GM23338 (cell line): ENCODE measurements at regions not wholly inside any gene's neighbourhood (a gene's known extent, or its start where the extent isn't known, plus 50 kb on each side); places are given as distances from the start of the nearest gene placed in this dataset.

Experiments
- ATAC-seq: fragments of 200-7000 bp; cut with Tn5 transposase; 3 replicates; pipeline ENCODE4 v1.9.1; 2020
- DNase-seq: peaks from one replicate; pipeline ENCODE4 v3.0.0-alpha.2; 2015; ENCODE audit warnings: low spot score
- H2AFZ ChIP-seq: fragments of 200-600 bp; sonication (generic); 2 replicates; pipeline ENCODE4 v1.8.0; 2016; ENCODE audit warnings: antibody characterized with exemption, mild to moderate bottlenecking, moderate library complexity
- H3F3A ChIP-seq: fragments of 200-600 bp; sonication (generic); replicated peaks from 2 replicates; pipeline ENCODE4 v1.8.0; 2017; ENCODE audit warnings: antibody characterized with exemption, mixed run types, low read depth
- H3K27ac ChIP-seq: fragments of 200-600 bp; sonication (generic); 2 replicates; pipeline ENCODE4 v1.6.1; 2016; ENCODE audit warnings: low read depth
- H3K27me3 ChIP-seq: fragments of 200-600 bp; sonication (generic); 2 replicates; pipeline ENCODE4 v1.8.0; 2016; ENCODE audit warnings: mild to moderate bottlenecking, mixed run types, moderate library complexity; ENCODE audit not compliant: insufficient read depth
- H3K36me3 ChIP-seq: fragments of 200-600 bp; sonication (generic); 2 replicates; pipeline ENCODE4 v1.8.0; 2016; ENCODE audit warnings: mild to moderate bottlenecking; ENCODE audit not compliant: insufficient read depth
- H3K4me1 ChIP-seq: fragments of 200-600 bp; sonication (generic); 2 replicates; pipeline ENCODE4 v1.8.0; 2016; ENCODE audit warnings: mild to moderate bottlenecking, moderate library complexity; ENCODE audit not compliant: insufficient read depth
- H3K4me2 ChIP-seq: fragments of 200-600 bp; sonication (generic); 2 replicates; pipeline ENCODE4 v1.7.1; 2017; ENCODE audit warnings: mixed run types
- H3K4me3 ChIP-seq: fragments of 200-600 bp; sonication (generic); 2 replicates; pipeline ENCODE4 v1.6.1; 2016; ENCODE audit warnings: mixed run types
- H3K79me2 ChIP-seq: fragments of 200-600 bp; sonication (generic); replicated peaks from 2 replicates; pipeline ENCODE4 v1.8.0; 2017; ENCODE audit warnings: mild to moderate bottlenecking; ENCODE audit not compliant: insufficient read depth
- H3K9me2 ChIP-seq: fragments of 200-600 bp; sonication (generic); 2 replicates; pipeline ENCODE4 v1.8.0; 2017; ENCODE audit not compliant: insufficient read depth
- H4K20me1 ChIP-seq: fragments of 200-600 bp; sonication (generic); replicated peaks from 2 replicates; pipeline ENCODE4 v1.8.0; 2017; ENCODE audit warnings: mild to moderate bottlenecking; ENCODE audit not compliant: insufficient read depth
- H3K27ac Mint-ChIP-seq: 2 replicates; pipeline ENCODE4 v1.8.0; 2020; ENCODE audit warnings: inconsistent platforms, mild to moderate bottlenecking, moderate library complexity, mixed read lengths
- H3K27me3 Mint-ChIP-seq: 3 replicates; pipeline ENCODE4 v1.8.0; 2022; ENCODE audit warnings: low read depth, mild to moderate bottlenecking, moderate library complexity, mixed read lengths, inconsistent platforms; ENCODE audit not compliant: insufficient read depth, poor library complexity
- H3K36me3 Mint-ChIP-seq: 3 replicates; pipeline ENCODE4 v1.8.0; 2021; ENCODE audit warnings: low read depth, mild to moderate bottlenecking, inconsistent platforms, moderate library complexity, mixed read lengths
- H3K4me1 Mint-ChIP-seq: 3 replicates; pipeline ENCODE4 v1.8.0; 2020; ENCODE audit warnings: mild to moderate bottlenecking, inconsistent platforms, mixed read lengths
- H3K4me3 Mint-ChIP-seq: 3 replicates; pipeline ENCODE4 v1.8.0; 2021; ENCODE audit warnings: moderate library complexity, mild to moderate bottlenecking, inconsistent platforms, mixed read lengths
- H3K9me3 Mint-ChIP-seq: 3 replicates; pipeline ENCODE4 v1.8.0; 2020; ENCODE audit warnings: moderate library complexity, mild to moderate bottlenecking, inconsistent platforms, mixed read lengths
- CREB1 ChIP-seq: fragments of 250-450 bp; sonication (Bioruptor Pico); IDR thresholded peaks from 2 replicates; pipeline ENCODE4 v1.5.0; 2020; ENCODE audit warnings: low read depth, mild to moderate bottlenecking, moderate library complexity
- EZH2 ChIP-seq: fragments of 200-600 bp; sonication (generic); IDR thresholded peaks from one replicate; pipeline ENCODE4 v1.8.0; 2017; ENCODE audit warnings: antibody characterized with exemption, mild to moderate bottlenecking, low read depth; ENCODE audit not compliant: unreplicated experiment
- EZH2phosphoT487 ChIP-seq: fragments of 200-600 bp; sonication (generic); IDR thresholded peaks from one replicate; pipeline ENCODE4 v1.8.1; 2018; ENCODE audit warnings: antibody characterized with exemption; ENCODE audit not compliant: unreplicated experiment
- JUNB ChIP-seq: IDR thresholded peaks from one replicate; pipeline ENCODE4 v1.6.1; 2016; ENCODE audit warnings: antibody characterized with exemption; ENCODE audit not compliant: unreplicated experiment
- NANOG ChIP-seq: IDR thresholded peaks from 2 replicates; pipeline ENCODE4 v1.6.1; 2016; ENCODE audit warnings: antibody characterized with exemption, borderline replicate concordance
- POLR2AphosphoS5 ChIP-seq: IDR thresholded peaks from 2 replicates; pipeline ENCODE4 v1.6.1; 2016; ENCODE audit warnings: antibody characterized with exemption, low read depth
- STAT1 ChIP-seq: IDR thresholded peaks from one replicate; pipeline ENCODE4 v1.6.1; 2016; ENCODE audit warnings: antibody characterized with exemption; ENCODE audit not compliant: unreplicated experiment
- ZNF114 ChIP-seq: fragments of 250-450 bp; sonication (Bioruptor Pico); IDR thresholded peaks from 2 replicates; pipeline ENCODE4 v1.5.0; 2020; ENCODE audit warnings: mild to moderate bottlenecking, moderate library complexity
- TF ChIP-seq, protein P1 (sequence below): IDR thresholded peaks from 2 replicates; pipeline ENCODE4 v1.6.1; 2016; ENCODE audit warnings: antibody characterized with exemption
- TF ChIP-seq, protein P2 (sequence below), 2 experiments: fragments of 200-600 bp in 1 of 2; sonication (generic) in 1 of 2; conservative IDR thresholded peaks; 2 replicates each; pipeline versions ENCODE4 v1.5.1 to v1.6.1; 2016 to 2017; ENCODE audit warnings: antibody characterized with exemption in 2 of 2, low read depth in 2 of 2, mild to moderate bottlenecking in 2 of 2, moderate library complexity in 1 of 2
- TF ChIP-seq, protein P3 (sequence below): fragments of 250-450 bp; sonication (Bioruptor Pico); IDR thresholded peaks from 2 replicates; pipeline ENCODE4 v1.5.0; 2020; ENCODE audit warnings: mild to moderate bottlenecking, moderate library complexity
- TF ChIP-seq, protein P4 (sequence below): IDR thresholded peaks from one replicate; pipeline ENCODE4 v1.6.1; 2018; ENCODE audit warnings: antibody characterized with exemption; ENCODE audit not compliant: unreplicated experiment

DNA sequence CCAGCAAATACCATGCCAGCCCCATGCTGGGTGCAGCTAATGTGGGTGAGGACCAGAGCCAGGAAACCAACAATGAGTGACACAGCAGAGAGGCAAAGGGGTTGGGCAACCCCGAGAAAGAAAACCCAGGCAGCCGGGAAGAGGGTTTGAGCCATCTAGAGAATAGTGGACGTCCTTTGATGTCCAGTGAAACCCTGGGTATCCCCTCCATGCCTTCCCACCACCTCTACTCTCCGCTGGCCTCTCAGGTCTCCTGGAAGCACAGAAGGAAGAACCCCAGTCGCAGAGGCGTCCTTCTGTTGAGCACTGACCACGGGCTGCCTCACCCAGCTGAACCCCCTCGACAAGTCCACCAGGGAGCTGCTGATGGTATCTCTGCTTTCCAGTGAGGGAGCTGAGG lies 657.4 kb upstream of the ID2 start (continued):
- TF ChIP-seq, protein P1, sequence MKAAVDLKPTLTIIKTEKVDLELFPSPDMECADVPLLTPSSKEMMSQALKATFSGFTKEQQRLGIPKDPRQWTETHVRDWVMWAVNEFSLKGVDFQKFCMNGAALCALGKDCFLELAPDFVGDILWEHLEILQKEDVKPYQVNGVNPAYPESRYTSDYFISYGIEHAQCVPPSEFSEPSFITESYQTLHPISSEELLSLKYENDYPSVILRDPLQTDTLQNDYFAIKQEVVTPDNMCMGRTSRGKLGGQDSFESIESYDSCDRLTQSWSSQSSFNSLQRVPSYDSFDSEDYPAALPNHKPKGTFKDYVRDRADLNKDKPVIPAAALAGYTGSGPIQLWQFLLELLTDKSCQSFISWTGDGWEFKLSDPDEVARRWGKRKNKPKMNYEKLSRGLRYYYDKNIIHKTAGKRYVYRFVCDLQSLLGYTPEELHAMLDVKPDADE: no peak
- no peak for TF ChIP-seq JUNB

DNA sequence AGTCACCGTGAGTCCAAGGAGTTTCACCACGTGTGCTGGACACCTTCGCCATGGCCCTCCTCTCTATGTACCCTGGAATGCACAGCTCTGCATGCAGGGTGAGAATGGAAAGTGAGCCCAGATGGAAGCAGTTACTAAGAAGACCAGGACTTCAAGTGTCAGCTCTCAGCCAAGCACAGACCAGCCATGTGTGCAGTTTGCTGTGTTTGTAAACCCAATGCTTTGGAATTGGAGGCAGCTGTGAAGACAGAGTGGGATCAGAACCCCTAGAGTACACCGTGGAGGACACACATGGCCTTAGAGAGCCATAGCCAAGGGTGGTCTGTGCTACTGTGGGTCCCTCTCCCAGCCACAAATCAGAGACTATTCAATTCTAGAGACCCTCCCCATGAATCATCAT lies 655.5 kb upstream of the ID2 start:
- no peak overlapping the region for H3K27ac ChIP-seq
- no peaks in the 10 kb centered on the region for H3K79me2 ChIP-seq
- H2AFZ ChIP-seq: no peak overlapping the region
- no peak for ATAC-seq
- H3K27me3 Mint-ChIP-seq: peaks cover 11% of the 10 kb centered on the region
- H3K9me2 ChIP-seq: peaks cover 4% of the 10 kb centered on the region; the same call in 1 of the 2 replicates
- H3K27ac Mint-ChIP-seq: no peak overlapping the region
- H3K9me3 Mint-ChIP-seq: peaks cover 14% of the 10 kb centered on the region
- H3K4me1 Mint-ChIP-seq: no peaks in the 10 kb centered on the region
- no peaks in the 10 kb centered on the region for H4K20me1 ChIP-seq
- H3K4me1 ChIP-seq: no peaks in the 10 kb centered on the region
- H3K27me3 ChIP-seq: no peaks in the 10 kb centered on the region
- H3K4me3 Mint-ChIP-seq: no peak overlapping the region
- no peaks in the 10 kb centered on the region for H3F3A ChIP-seq
- no peaks in the 10 kb centered on the region for H3K36me3 ChIP-seq
- no peak overlapping the region for H3K4me2 ChIP-seq
- DNase-seq: no peak
- peaks cover 12% of the 10 kb centered on the region for H3K36me3 Mint-ChIP-seq
- H3K4me3 ChIP-seq: no peak overlapping the region
- TF ChIP-seq POLR2AphosphoS5: no peak
- TF ChIP-seq, protein P1: no peak
- no peak for TF ChIP-seq ZNF114 (CRISPR knock-in tag)
- no peak for TF ChIP-seq STAT1
- TF ChIP-seq CREB1 (CRISPR knock-in tag): no peak
- no peak for TF ChIP-seq NANOG
- TF ChIP-seq EZH2: no peak
- no peak for TF ChIP-seq EZH2phosphoT487
- TF ChIP-seq, protein P2, sequence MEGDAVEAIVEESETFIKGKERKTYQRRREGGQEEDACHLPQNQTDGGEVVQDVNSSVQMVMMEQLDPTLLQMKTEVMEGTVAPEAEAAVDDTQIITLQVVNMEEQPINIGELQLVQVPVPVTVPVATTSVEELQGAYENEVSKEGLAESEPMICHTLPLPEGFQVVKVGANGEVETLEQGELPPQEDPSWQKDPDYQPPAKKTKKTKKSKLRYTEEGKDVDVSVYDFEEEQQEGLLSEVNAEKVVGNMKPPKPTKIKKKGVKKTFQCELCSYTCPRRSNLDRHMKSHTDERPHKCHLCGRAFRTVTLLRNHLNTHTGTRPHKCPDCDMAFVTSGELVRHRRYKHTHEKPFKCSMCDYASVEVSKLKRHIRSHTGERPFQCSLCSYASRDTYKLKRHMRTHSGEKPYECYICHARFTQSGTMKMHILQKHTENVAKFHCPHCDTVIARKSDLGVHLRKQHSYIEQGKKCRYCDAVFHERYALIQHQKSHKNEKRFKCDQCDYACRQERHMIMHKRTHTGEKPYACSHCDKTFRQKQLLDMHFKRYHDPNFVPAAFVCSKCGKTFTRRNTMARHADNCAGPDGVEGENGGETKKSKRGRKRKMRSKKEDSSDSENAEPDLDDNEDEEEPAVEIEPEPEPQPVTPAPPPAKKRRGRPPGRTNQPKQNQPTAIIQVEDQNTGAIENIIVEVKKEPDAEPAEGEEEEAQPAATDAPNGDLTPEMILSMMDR (conservative IDR thresholded peaks at IDR 0.05; ENCODE audit: low read depth in 2 of 2): no peak
- TF ChIP-seq, protein P3, sequence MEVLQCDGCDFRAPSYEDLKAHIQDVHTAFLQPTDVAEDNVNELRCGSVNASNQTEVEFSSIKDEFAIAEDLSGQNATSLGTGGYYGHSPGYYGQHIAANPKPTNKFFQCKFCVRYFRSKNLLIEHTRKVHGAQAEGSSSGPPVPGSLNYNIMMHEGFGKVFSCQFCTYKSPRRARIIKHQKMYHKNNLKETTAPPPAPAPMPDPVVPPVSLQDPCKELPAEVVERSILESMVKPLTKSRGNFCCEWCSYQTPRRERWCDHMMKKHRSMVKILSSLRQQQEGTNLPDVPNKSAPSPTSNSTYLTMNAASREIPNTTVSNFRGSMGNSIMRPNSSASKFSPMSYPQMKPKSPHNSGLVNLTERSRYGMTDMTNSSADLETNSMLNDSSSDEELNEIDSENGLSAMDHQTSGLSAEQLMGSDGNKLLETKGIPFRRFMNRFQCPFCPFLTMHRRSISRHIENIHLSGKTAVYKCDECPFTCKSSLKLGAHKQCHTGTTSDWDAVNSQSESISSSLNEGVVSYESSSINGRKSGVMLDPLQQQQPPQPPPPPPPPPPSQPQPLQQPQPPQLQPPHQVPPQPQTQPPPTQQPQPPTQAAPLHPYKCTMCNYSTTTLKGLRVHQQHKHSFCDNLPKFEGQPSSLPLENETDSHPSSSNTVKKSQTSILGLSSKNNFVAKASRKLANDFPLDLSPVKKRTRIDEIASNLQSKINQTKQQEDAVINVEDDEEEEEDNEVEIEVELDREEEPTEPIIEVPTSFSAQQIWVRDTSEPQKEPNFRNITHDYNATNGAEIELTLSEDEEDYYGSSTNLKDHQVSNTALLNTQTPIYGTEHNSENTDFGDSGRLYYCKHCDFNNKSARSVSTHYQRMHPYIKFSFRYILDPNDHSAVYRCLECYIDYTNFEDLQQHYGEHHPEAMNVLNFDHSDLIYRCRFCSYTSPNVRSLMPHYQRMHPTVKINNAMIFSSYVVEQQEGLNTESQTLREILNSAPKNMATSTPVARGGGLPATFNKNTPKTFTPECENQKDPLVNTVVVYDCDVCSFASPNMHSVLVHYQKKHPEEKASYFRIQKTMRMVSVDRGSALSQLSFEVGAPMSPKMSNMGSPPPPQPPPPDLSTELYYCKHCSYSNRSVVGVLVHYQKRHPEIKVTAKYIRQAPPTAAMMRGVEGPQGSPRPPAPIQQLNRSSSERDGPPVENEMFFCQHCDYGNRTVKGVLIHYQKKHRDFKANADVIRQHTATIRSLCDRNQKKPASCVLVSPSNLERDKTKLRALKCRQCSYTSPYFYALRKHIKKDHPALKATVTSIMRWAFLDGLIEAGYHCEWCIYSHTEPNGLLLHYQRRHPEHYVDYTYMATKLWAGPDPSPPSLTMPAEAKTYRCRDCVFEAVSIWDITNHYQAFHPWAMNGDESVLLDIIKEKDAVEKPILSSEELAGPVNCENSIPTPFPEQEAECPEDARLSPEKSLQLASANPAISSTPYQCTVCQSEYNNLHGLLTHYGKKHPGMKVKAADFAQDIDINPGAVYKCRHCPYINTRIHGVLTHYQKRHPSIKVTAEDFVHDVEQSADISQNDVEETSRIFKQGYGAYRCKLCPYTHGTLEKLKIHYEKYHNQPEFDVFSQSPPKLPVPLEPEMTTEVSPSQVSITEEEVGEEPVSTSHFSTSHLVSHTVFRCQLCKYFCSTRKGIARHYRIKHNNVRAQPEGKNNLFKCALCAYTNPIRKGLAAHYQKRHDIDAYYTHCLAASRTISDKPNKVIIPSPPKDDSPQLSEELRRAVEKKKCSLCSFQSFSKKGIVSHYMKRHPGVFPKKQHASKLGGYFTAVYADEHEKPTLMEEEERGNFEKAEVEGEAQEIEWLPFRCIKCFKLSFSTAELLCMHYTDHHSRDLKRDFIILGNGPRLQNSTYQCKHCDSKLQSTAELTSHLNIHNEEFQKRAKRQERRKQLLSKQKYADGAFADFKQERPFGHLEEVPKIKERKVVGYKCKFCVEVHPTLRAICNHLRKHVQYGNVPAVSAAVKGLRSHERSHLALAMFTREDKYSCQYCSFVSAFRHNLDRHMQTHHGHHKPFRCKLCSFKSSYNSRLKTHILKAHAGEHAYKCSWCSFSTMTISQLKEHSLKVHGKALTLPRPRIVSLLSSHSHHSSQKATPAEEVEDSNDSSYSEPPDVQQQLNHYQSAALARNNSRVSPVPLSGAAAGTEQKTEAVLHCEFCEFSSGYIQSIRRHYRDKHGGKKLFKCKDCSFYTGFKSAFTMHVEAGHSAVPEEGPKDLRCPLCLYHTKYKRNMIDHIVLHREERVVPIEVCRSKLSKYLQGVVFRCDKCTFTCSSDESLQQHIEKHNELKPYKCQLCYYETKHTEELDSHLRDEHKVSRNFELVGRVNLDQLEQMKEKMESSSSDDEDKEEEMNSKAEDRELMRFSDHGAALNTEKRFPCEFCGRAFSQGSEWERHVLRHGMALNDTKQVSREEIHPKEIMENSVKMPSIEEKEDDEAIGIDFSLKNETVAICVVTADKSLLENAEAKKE (CRISPR knock-in tag): no peak
- no peak for TF ChIP-seq JUNB
- TF ChIP-seq, protein P4, sequence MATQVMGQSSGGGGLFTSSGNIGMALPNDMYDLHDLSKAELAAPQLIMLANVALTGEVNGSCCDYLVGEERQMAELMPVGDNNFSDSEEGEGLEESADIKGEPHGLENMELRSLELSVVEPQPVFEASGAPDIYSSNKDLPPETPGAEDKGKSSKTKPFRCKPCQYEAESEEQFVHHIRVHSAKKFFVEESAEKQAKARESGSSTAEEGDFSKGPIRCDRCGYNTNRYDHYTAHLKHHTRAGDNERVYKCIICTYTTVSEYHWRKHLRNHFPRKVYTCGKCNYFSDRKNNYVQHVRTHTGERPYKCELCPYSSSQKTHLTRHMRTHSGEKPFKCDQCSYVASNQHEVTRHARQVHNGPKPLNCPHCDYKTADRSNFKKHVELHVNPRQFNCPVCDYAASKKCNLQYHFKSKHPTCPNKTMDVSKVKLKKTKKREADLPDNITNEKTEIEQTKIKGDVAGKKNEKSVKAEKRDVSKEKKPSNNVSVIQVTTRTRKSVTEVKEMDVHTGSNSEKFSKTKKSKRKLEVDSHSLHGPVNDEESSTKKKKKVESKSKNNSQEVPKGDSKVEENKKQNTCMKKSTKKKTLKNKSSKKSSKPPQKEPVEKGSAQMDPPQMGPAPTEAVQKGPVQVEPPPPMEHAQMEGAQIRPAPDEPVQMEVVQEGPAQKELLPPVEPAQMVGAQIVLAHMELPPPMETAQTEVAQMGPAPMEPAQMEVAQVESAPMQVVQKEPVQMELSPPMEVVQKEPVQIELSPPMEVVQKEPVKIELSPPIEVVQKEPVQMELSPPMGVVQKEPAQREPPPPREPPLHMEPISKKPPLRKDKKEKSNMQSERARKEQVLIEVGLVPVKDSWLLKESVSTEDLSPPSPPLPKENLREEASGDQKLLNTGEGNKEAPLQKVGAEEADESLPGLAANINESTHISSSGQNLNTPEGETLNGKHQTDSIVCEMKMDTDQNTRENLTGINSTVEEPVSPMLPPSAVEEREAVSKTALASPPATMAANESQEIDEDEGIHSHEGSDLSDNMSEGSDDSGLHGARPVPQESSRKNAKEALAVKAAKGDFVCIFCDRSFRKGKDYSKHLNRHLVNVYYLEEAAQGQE: no peak
